GM19023 (cell line): ENCODE measurements at regions not wholly inside any gene's neighbourhood (a gene's known extent, or its start where the extent isn't known, plus 50 kb on each side); places are given as distances from the start of the nearest gene placed in this dataset.
A peak's percentile ranks its signal among the peaks of the same experiment; 100 is the strongest.
"Not testable (repeated sequence)": the region's sequence is repeated elsewhere in the genome, so short reads cannot be mapped to it uniquely, and the experiment has no call there.

Experiments
- ATAC-seq: cut with Tn5 transposase; IDR thresholded peaks from one replicate; pipeline ENCODE4 v1.9.1; 2021; ENCODE audit warnings: mild to moderate bottlenecking, moderate library complexity; ENCODE audit not compliant: unreplicated experiment

GRCh38 chr5:162931501-162931900, 505.9 kb upstream of the CCNG1 start:
- ATAC-seq, result no peak

DNA sequence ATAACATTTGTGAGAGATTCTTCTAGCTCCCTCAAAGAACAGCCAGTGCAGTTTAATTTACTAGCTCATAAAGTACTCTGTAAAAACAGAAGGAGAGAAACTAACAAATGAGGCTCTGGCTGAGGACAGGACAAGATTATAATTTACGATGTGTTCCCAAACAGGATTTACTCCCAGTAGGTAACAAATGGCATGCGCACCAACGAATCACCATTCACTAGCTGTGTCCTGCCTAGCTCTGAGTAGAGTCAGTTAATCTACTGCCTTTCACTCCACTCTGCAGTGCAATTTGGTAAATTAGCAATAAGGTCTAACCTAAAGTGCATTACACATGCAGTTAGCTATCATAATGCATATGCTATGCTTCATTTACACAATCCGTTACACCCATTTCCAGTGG, 497.4 kb upstream of the CCNG1 start:
- ATAC-seq, result no peak

GRCh38 chr5:162948677-162949076, 488.7 kb upstream of the CCNG1 start:
- ATAC-seq, result no peak

GRCh38 chr5:162956570-162956969, 480.8 kb upstream of the CCNG1 start:
- ATAC-seq, result no peak

DNA sequence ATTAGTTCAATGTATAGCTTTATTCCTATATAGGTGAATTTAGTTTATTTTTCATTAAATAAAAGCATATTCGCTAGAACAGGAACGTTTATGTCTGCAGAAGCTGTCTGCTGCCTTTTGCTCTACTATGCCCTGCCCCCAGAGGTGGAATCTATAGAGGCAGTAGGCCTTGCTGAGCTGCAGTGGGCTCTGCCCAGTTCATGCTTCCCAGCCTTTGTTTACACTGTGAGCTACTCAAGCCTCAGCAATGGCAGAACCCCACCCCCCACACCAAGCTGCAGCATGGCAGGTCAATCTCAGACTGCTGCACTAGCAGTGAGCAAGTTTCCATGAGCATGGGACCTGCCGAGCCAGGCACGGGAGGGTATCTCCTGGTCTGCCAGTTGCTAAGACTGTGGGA, 473.3 kb upstream of the CCNG1 start:
- not testable (repeated sequence) for ATAC-seq

GRCh38 chr5:162990063-162990462, 447.3 kb upstream of the CCNG1 start:
- no peak for ATAC-seq

GRCh38 chr5:162990856-162991497, 446.4 kb upstream of the CCNG1 start:
- peak; percentile 95 for ATAC-seq

- no peak for ATAC-seq
These were observed 441.8 kb upstream of the CCNG1 start for GRCh38 chr5:162995568-162995967.

- no peak for ATAC-seq
These were observed 441.3 kb upstream of the CCNG1 start for GRCh38 chr5:162996053-162996452.

- ATAC-seq, result no peak
These were observed 431.4 kb upstream of the CCNG1 start for GRCh38 chr5:163005949-163006348.

- ATAC-seq, result no peak
These were observed 414.7 kb upstream of the CCNG1 start for GRCh38 chr5:163022582-163023128.

- ATAC-seq, result no peak
These were observed 413.5 kb upstream of the CCNG1 start for GRCh38 chr5:163023846-163024245.

- no peak for ATAC-seq
These were observed 412.5 kb upstream of the CCNG1 start for GRCh38 chr5:163024936-163025335.

GRCh38 chr5:163033656-163034055, 403.7 kb upstream of the CCNG1 start:
- no peak for ATAC-seq

- no peak for ATAC-seq
These were observed 396.1 kb upstream of the CCNG1 start for GRCh38 chr5:163041254-163041653.

- no peak for ATAC-seq
These were observed 357.8 kb upstream of the CCNG1 start for GRCh38 chr5:163079618-163080017.

DNA sequence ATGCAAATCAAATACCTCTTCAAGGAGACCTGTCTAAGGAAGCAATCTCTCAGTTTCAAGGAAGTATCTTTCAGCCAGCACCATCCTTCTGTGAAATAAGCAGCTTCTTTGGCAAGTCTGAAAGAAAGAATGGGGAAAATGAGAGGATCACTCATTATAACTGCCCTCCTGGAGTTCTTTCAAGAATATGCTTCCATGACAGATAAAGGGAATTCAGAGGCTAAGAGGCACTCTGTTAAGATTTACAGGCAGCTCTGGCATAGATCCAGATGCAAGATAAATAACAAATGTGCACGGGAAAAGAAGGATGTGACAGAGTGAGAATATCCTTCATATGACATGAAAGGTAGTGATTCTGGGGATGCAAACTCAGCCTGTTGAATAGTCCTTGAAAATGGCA, 348.2 kb upstream of the CCNG1 start:
- no peak for ATAC-seq

GRCh38 chr5:163089926-163090325, 347.5 kb upstream of the CCNG1 start:
- ATAC-seq, result no peak

DNA sequence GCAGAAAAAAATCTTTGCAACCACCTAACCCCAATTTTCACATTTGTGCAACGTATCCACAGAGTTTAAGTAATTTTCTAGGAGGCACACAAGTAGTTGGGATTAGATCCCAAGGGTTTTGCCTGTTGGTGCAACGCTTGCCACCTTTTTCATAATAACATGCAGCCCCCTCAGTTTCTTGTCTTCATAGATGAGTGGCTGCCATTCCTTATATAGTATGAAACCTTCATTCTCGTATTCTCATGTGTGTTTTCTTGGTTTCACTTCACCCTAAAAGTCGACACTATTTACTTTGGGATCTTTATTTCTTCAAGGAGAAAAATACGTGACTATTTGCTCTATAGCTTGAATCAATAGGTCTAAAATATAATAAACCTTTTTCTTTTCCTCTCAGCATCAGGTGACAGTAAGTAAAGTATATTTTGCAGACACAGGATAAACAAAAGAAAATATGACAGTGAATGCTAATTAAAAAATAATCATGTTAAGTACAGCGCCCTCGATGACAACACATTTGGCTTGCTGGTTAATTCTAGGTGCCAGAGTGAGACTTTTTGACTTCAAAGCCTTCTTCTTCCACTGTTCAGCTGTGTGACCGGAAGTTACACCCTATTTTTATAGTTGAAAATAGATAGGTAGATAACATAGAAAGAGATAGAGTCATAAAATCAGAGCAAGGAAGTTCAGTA, 342.8 kb upstream of the CCNG1 start:
- peak; percentile 75 for ATAC-seq

GRCh38 chr5:163104464-163104863, 332.9 kb upstream of the CCNG1 start:
- no peak for ATAC-seq

DNA sequence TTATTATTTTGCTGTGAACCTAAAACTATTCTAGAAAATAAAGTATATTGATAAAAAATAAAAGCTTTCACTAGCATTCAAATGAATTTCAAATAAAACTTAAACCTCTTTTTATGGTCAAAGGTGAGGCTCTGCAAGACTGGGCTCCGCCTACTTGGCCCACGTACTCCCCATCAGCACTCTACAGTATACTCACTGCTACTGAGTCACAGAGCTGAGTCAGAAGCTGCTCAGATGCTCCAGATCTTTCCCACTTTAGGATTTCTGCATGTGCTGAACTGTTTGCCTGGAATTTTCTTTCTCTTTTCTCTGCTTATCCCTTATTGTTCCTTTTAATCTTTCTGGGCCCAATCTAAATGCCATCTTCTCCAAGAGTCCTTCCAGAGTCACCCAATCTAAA, 331.9 kb upstream of the CCNG1 start:
- ATAC-seq, result no peak

DNA sequence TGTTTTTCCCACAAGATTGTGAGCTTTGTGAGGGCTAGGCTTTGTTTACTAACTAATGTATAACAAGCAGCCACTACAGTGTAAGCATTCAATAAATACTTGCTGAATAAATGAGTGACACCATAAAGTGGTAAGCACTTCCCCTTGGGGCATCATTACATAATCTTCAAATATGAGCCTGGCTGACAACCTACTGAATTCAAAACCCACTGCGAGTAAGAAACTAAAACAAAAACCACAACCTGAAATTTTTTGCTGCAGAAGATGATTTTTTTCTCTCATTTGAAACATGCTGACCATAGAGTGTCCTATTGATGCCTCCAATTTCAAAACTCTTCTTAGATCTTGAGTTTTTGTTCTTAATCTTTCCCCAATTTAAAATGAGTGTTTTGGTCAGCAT, 331.3 kb upstream of the CCNG1 start:
- ATAC-seq, result peak; percentile 48
